IMR-90 (cell line): ENCODE measurements at regions not wholly inside any gene's neighbourhood (a gene's known extent, or its start where the extent isn't known, plus 50 kb on each side); places are given as distances from the start of the nearest gene placed in this dataset.

Source experiments
- ATAC-seq: fragments of 200-7000 bp; cut with Tn5 transposase; 2 replicates; pipeline ENCODE4 v1.9.1; 2020; ENCODE audit warnings: low read depth, mild to moderate bottlenecking, moderate library complexity
- BruUV-seq: library from RNA; stranded (reverse); fragments of 400-500 nt; replicated peaks from 2 replicates; lab custom pipeline; 2021; lab: Mats Ljungman, UMichigan
- CTCF ChIA-PET: fragments of 300-600 bp; formaldehyde crosslinking; extraction: SDS; loops from one replicate; lab custom pipeline; 2021; ENCODE audit warnings: antibody characterized with exemption; lab: Yijun Ruan, JAX
- POLR2A ChIA-PET: fragments of 300-600 bp; sonication (Branson Sonifier 250); formaldehyde crosslinking; loops from one replicate; lab custom pipeline; 2022; ENCODE audit warnings: antibody characterized with exemption; ENCODE audit not compliant: unreplicated experiment; lab: Charles Lee
- DNase-seq: peaks from one replicate; pipeline ENCODE4 v3.0.0; 2013
- H2AFZ ChIP-seq: replicated peaks from 2 replicates; pipeline ENCODE3; 2013; ENCODE audit warnings: low read length, mild to moderate bottlenecking; ENCODE audit not compliant: poor library complexity
- H2AK5ac ChIP-seq: 2 replicates; pipeline ENCODE4 v1.6.1; 2013; ENCODE audit warnings: low read depth, low read length, inconsistent platforms
- H2AK9ac ChIP-seq: replicated peaks from 2 replicates; pipeline ENCODE3; 2013; ENCODE audit warnings: mild to moderate bottlenecking, low read depth, low read length, moderate library complexity; ENCODE audit not compliant: poor library complexity
- H2BK120ac ChIP-seq: 2 replicates; pipeline ENCODE4 v1.6.1; 2013; ENCODE audit warnings: low read depth, low read length, inconsistent platforms
- H2BK15ac ChIP-seq: 3 replicates; pipeline ENCODE4 v1.6.1; 2013; ENCODE audit warnings: low read depth, low read length, inconsistent platforms
- H2BK20ac ChIP-seq: 2 replicates; pipeline ENCODE4 v1.6.1; 2013; ENCODE audit warnings: low read depth, mild to moderate bottlenecking, inconsistent platforms, low read length, moderate library complexity
- H2BK5ac ChIP-seq: 2 replicates; pipeline ENCODE4 v1.6.1; 2013; ENCODE audit warnings: mild to moderate bottlenecking, low read depth, low read length, inconsistent platforms; ENCODE audit not compliant: poor library complexity, severe bottlenecking
- H3K14ac ChIP-seq: replicated peaks from 2 replicates; pipeline ENCODE4 v1.6.1; 2013; ENCODE audit warnings: low read depth, low read length, inconsistent platforms
- H3K18ac ChIP-seq: 2 replicates; pipeline ENCODE4 v1.6.1; 2013; ENCODE audit warnings: low read depth, low read length, control low read depth
- H3K23ac ChIP-seq: 2 replicates; pipeline ENCODE4 v1.6.1; 2013; ENCODE audit warnings: low read depth, low read length, inconsistent platforms
- H3K27ac ChIP-seq: 2 replicates; pipeline ENCODE4 v1.5.1; 2013; ENCODE audit warnings: mild to moderate bottlenecking, control low read depth, low read length; ENCODE audit not compliant: insufficient read depth
- H3K27me3 ChIP-seq: 2 replicates; pipeline ENCODE4 v1.6.1; 2013; ENCODE audit warnings: low read length; ENCODE audit not compliant: control insufficient read depth, insufficient read depth
- H3K36me3 ChIP-seq: 2 replicates; pipeline ENCODE4 v1.6.1; 2013; ENCODE audit warnings: low read length, mixed read lengths; ENCODE audit not compliant: control insufficient read depth, insufficient read depth
- H3K4ac ChIP-seq: 2 replicates; pipeline ENCODE4 v1.6.1; 2013; ENCODE audit warnings: low read depth, low read length, inconsistent platforms
- H3K4me1 ChIP-seq: 2 replicates; pipeline ENCODE4 v1.6.1; 2013; ENCODE audit warnings: low read length, mixed read lengths; ENCODE audit not compliant: control insufficient read depth, insufficient read depth
- H3K4me2 ChIP-seq: 2 replicates; pipeline ENCODE4 v1.6.1; 2013; ENCODE audit warnings: low read depth, mild to moderate bottlenecking, control low read depth, low read length, moderate library complexity
- H3K4me3 ChIP-seq: 2 replicates; pipeline ENCODE4 v1.5.1; 2013; ENCODE audit warnings: low read depth, mild to moderate bottlenecking, control low read depth, low read length, moderate library complexity; ENCODE audit not compliant: insufficient read depth
- H3K56ac ChIP-seq: 2 replicates; pipeline ENCODE4 v1.6.1; 2013; ENCODE audit warnings: low read length, inconsistent platforms; ENCODE audit not compliant: insufficient read depth; ENCODE audit errors: extremely low read depth
- H3K79me1 ChIP-seq, 2 experiments: 2 replicates each; pipeline ENCODE4 v1.6.1; 2013; ENCODE audit warnings: low read length in 2 of 2, inconsistent platforms in 1 of 2, low read depth in 1 of 2
- H3K9ac ChIP-seq: 2 replicates; pipeline ENCODE4 v1.6.1; 2013; ENCODE audit warnings: low read depth, low read length, control low read depth
- H3K9me1 ChIP-seq: 2 replicates; pipeline ENCODE4 v1.6.1; 2013; ENCODE audit warnings: low read length, inconsistent platforms; ENCODE audit not compliant: insufficient read depth
- H3K9me3 ChIP-seq: 2 replicates; pipeline ENCODE4 v1.6.1; 2013; ENCODE audit warnings: low read length; ENCODE audit not compliant: control insufficient read depth, insufficient read depth
- H4K20me1 ChIP-seq: 2 replicates; pipeline ENCODE4 v1.6.1; 2013; ENCODE audit warnings: low read length, inconsistent platforms; ENCODE audit not compliant: insufficient read depth
- H4K5ac ChIP-seq: 2 replicates; pipeline ENCODE4 v1.6.1; 2013; ENCODE audit warnings: mild to moderate bottlenecking, low read depth, low read length, control low read depth
- H4K8ac ChIP-seq, 2 experiments: 2 replicates each; pipeline ENCODE4 v1.6.1; 2013; ENCODE audit warnings: low read depth in 2 of 2, low read length in 2 of 2, control low read depth in 1 of 2, inconsistent platforms in 1 of 2
- H4K91ac ChIP-seq: 2 replicates; pipeline ENCODE4 v1.6.1; 2013; ENCODE audit warnings: low read depth, low read length, inconsistent platforms; ENCODE audit not compliant: insufficient read depth
- BHLHE40 ChIP-seq: fragments of 150-350 bp; IDR thresholded peaks from 2 replicates; pipeline ENCODE4 v1.6.1; 2016; ENCODE audit warnings: mild to moderate bottlenecking, low read depth, low read length
- CEBPB ChIP-seq: IDR thresholded peaks from 2 replicates; pipeline ENCODE4 v1.6.1; 2012; ENCODE audit warnings: low read depth, low read length, improper control_type of control experiment
- CHD1 ChIP-seq: IDR thresholded peaks from 2 replicates; pipeline ENCODE4 v1.6.1; 2012; ENCODE audit warnings: low read depth, low read length, improper control_type of control experiment
- FOS ChIP-seq: fragments of 150-350 bp; IDR thresholded peaks from 2 replicates; pipeline ENCODE4 v1.6.1; 2016; ENCODE audit warnings: low read depth, low read length
- MAFK ChIP-seq: IDR thresholded peaks from 2 replicates; pipeline ENCODE4 v1.6.1; 2012; ENCODE audit warnings: low read depth, low read length, improper control_type of control experiment
- MAZ ChIP-seq: IDR thresholded peaks from 2 replicates; pipeline ENCODE4 v1.6.1; 2012; ENCODE audit warnings: low read depth, mild to moderate bottlenecking, low read length, improper control_type of control experiment, moderate library complexity, borderline replicate concordance
- MXI1 ChIP-seq: IDR thresholded peaks from 2 replicates; pipeline ENCODE4 v1.6.1; 2012; ENCODE audit warnings: low read depth, mild to moderate bottlenecking, low read length, moderate library complexity, borderline replicate concordance
- NFE2L2 ChIP-seq: fragments of 150-350 bp; IDR thresholded peaks from 2 replicates; pipeline ENCODE4 v1.6.1; 2016; ENCODE audit warnings: low read depth, mild to moderate bottlenecking, low read length
- POLR2A ChIP-seq: IDR thresholded peaks from 2 replicates; pipeline ENCODE4 v1.6.1; 2012; ENCODE audit warnings: mild to moderate bottlenecking, low read depth, low read length
- RAD21 ChIP-seq: IDR thresholded peaks from 2 replicates; pipeline ENCODE4 v1.6.1; 2012; ENCODE audit warnings: low read length, improper control_type of control experiment
- RCOR1 ChIP-seq: IDR thresholded peaks from 2 replicates; pipeline ENCODE4 v1.6.1; 2012; ENCODE audit warnings: mild to moderate bottlenecking, low read length, improper control_type of control experiment; ENCODE audit not compliant: insufficient replicate concordance
- RFX5 ChIP-seq: IDR thresholded peaks from 2 replicates; pipeline ENCODE4 v1.8.0; 2012; ENCODE audit warnings: low read depth, mild to moderate bottlenecking, low read length, moderate library complexity
- SMC3 ChIP-seq: fragments of 150-350 bp; IDR thresholded peaks from 2 replicates; pipeline ENCODE4 v1.6.1; 2016; ENCODE audit warnings: low read depth, mild to moderate bottlenecking, antibody characterized with exemption, low read length, moderate library complexity
- WGBS, 2 experiments: methylation state at CpG; one replicate each; pipeline versions ENCODE4 v1.1.5 to v1.1.7; 2013; ENCODE audit warnings: missing lambda C conversion rate in 2 of 2; ENCODE audit not compliant: insufficient read length in 1 of 2; ENCODE audit errors: extremely low coverage in 2 of 2; 5-methylcytosine and 5-hydroxymethylcytosine counted together
- dilution Hi-C: fragments of 300-500 bp; cut with HindIII; formaldehyde crosslinking; loops from one replicate; pipeline ENCODE4 v1.14.3; 2018; ENCODE audit warnings: low sequenced_read_pairs; ENCODE audit not compliant: unreplicated experiment
- in situ Hi-C: fragments of 300-500 bp; cut with MboI; formaldehyde crosslinking; loops from 3 replicates; pipeline ENCODE4 v1.14.3; 2019; ENCODE audit warnings: low sequenced_read_pairs, inconsistent platforms, mixed read lengths
- intact Hi-C: fragments of 100-400 bp; cut with micrococcal nuclease; formaldehyde crosslinking; loops from 2 replicates; pipeline ENCODE4 v1.10.0; 2022
- TF ChIP-seq, protein P1 (sequence below): fragments of 150-350 bp; IDR thresholded peaks from 2 replicates; pipeline ENCODE4 v1.6.1; 2017; ENCODE audit warnings: mild to moderate bottlenecking, antibody characterized with exemption, low read length, low read depth
- TF ChIP-seq, protein P2 (sequence below): fragments of 150-350 bp; IDR thresholded peaks from 2 replicates; pipeline ENCODE4 v1.6.1; 2016; ENCODE audit warnings: low read depth, mild to moderate bottlenecking, low read length, moderate library complexity, borderline replicate concordance
- TF ChIP-seq, protein P3 (sequence below): conservative IDR thresholded peaks from 2 replicates; pipeline ENCODE4 v1.5.1; 2012; ENCODE audit warnings: mild to moderate bottlenecking, low read depth, low read length, improper control_type of control experiment

DNA sequence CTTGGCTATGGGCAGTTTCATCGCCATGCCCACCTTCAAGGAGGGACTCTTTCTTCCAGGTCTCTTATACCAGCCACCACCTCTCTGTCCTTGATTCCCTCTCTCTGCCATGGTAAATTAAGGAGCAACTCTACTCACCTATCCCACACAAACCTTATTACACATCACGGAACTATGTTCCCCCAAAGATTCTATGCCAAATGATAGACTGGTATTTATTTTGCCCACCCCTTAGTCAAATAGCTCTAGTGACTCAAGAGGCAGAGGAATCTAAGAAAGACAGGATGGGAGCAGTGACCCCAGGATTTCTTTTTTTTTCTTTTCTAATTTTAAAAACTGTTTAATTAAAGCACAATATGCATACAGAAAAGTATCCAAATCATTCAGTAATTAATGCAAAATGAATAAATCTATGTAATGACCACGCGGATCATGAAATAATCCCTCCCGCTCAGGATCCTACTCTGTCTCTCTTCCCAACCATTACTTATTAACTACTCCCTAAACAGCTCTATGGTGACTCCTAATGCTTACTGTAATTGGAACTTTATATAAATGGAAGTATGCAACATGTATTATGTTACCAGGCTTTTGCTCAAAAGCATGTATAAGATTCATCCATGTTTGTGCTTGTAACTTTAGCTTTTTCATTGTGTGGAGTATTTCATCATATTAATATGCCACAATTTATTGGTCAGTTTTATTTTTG, 410.8 kb upstream of the RASGRP1 start:
- BruUV-seq: no TSS peak
- dilution Hi-C loops (no loop called here), intact Hi-C loops (no loop called here), in situ Hi-C loops (no loop called here)
- no peaks in the 10 kb centered on the region for H3K79me1 ChIP-seq
- H3K4ac ChIP-seq: no peak overlapping the region
- TF ChIP-seq RCOR1 (no peak), CHD1 (no peak), MAZ (no peak), MAFK (no peak), FOS (no peak), MXI1 (no peak), POLR2A (no peak), NFE2L2 (no peak), RAD21 (no peak), SMC3 (no peak), CEBPB (no peak), BHLHE40 (no peak), RFX5 (no peak)
- TF ChIP-seq, protein P1, sequence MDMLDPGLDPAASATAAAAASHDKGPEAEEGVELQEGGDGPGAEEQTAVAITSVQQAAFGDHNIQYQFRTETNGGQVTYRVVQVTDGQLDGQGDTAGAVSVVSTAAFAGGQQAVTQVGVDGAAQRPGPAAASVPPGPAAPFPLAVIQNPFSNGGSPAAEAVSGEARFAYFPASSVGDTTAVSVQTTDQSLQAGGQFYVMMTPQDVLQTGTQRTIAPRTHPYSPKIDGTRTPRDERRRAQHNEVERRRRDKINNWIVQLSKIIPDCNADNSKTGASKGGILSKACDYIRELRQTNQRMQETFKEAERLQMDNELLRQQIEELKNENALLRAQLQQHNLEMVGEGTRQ: no peak
- TF ChIP-seq, protein P2, sequence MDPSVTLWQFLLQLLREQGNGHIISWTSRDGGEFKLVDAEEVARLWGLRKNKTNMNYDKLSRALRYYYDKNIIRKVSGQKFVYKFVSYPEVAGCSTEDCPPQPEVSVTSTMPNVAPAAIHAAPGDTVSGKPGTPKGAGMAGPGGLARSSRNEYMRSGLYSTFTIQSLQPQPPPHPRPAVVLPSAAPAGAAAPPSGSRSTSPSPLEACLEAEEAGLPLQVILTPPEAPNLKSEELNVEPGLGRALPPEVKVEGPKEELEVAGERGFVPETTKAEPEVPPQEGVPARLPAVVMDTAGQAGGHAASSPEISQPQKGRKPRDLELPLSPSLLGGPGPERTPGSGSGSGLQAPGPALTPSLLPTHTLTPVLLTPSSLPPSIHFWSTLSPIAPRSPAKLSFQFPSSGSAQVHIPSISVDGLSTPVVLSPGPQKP: no peak
- TF ChIP-seq, protein P3, sequence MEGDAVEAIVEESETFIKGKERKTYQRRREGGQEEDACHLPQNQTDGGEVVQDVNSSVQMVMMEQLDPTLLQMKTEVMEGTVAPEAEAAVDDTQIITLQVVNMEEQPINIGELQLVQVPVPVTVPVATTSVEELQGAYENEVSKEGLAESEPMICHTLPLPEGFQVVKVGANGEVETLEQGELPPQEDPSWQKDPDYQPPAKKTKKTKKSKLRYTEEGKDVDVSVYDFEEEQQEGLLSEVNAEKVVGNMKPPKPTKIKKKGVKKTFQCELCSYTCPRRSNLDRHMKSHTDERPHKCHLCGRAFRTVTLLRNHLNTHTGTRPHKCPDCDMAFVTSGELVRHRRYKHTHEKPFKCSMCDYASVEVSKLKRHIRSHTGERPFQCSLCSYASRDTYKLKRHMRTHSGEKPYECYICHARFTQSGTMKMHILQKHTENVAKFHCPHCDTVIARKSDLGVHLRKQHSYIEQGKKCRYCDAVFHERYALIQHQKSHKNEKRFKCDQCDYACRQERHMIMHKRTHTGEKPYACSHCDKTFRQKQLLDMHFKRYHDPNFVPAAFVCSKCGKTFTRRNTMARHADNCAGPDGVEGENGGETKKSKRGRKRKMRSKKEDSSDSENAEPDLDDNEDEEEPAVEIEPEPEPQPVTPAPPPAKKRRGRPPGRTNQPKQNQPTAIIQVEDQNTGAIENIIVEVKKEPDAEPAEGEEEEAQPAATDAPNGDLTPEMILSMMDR: no peak
- no peak overlapping the region for H2BK15ac ChIP-seq
- no peak overlapping the region for H3K9ac ChIP-seq
- no peak overlapping the region for H2BK120ac ChIP-seq
- H4K91ac ChIP-seq: no peak overlapping the region
- no peaks in the 10 kb centered on the region for H3K27me3 ChIP-seq
- no peaks in the 10 kb centered on the region for H4K20me1 ChIP-seq
- no CpG with 5 or more reads among the region's 5 CpGs for WGBS, 2 experiments
- H3K4me1 ChIP-seq: peaks cover 2% of the 10 kb centered on the region; the same call in 1 of the 2 replicates
- H3K9me1 ChIP-seq: no peaks in the 10 kb centered on the region
- H3K14ac ChIP-seq: no peak overlapping the region
- H2AK5ac ChIP-seq: no peak overlapping the region
- H4K8ac ChIP-seq: no peak overlapping the region
- H3K9me3 ChIP-seq: no peaks in the 10 kb centered on the region; the same call in 1 of the 2 replicates
- H3K4me2 ChIP-seq: no peak overlapping the region
- no peaks in the 10 kb centered on the region for H3K36me3 ChIP-seq
- H4K5ac ChIP-seq: no peak overlapping the region
- no peak overlapping the region for H3K4me3 ChIP-seq
- ChIA-PET POLR2A (no interaction called here), CTCF (no interaction called here)
- H3K27ac ChIP-seq: no peak overlapping the region
- no peak for ATAC-seq
- no peak for DNase-seq
- H2AFZ ChIP-seq: no peak overlapping the region
- no peak overlapping the region for H2BK5ac ChIP-seq
- no peak overlapping the region for H3K23ac ChIP-seq
- no peak overlapping the region for H3K56ac ChIP-seq
- H2AK9ac ChIP-seq: no peak overlapping the region
- H2BK20ac ChIP-seq: no peak overlapping the region
- H3K18ac ChIP-seq: no peak overlapping the region
